OCI-LY7 (cell line): ENCODE measurements at regions not wholly inside any gene's neighbourhood (a gene's known extent, or its start where the extent isn't known, plus 50 kb on each side); places are given as distances from the start of the nearest gene placed in this dataset.

Experiments used
- CTCF ChIP-seq: fragments of 200-600 bp; sonication (generic); conservative IDR thresholded peaks from 2 replicates; pipeline ENCODE4 v1.5.1; 2014; ENCODE audit warnings: mild to moderate bottlenecking, antibody characterized with exemption, low read length, moderate library complexity, mixed read lengths
- EZH2phosphoT487 ChIP-seq: fragments of 200-600 bp; sonication (generic); IDR thresholded peaks from 2 replicates; pipeline ENCODE4 v1.6.1; 2018; ENCODE audit warnings: low read depth, borderline replicate concordance, mild to moderate bottlenecking, mixed run types, antibody characterized with exemption, low read length, moderate library complexity, mixed read lengths

DNA sequence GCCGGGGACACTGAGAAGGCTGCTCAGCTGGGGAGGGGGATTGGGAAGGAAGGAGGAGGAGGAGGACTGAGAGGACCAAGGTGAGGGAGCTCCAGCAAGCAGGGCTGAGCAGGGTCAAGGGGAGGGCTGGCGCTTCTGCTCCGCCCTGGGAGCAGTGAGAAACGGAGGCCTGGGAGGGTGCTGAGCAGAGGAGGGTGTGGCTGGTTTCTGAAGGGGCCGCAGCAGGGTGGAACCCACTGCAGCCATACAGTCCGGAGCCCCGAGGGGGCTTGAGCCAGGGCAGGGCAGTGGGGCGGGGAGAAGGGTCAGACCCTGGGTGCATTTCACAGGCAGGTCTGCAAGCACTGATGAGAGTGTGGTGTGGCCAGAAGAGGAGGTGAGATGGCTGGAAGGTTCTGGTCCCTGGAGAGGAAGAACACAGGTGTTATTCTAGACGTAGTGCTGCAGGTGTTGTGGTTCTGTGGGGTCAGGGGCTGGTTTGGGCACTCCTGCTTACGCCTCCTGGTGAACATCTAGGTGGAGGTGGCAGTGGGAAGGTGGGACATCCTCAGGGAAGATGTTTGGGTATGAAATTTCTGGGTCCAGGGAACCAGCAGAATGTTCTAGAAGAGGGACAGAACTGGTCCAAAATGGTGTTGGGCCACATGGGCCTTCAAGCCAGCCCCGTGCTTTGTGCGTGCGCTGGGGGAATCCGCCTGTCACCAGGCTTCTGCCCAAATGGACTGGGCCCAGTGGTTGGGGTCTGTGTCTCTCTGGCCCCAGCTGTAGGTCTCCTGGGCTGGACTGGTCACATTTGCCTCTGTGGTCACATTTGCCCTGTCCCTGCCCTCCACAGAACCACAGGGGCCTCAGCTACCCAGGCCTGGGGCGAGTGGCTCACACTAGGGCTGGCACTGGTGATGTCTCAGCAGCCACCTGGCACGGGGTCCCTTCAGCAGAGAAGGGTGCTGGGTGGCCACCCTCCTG lies 714.7 kb downstream of the BRD1 start:
- TF ChIP-seq CTCF = no peak
- no peak for TF ChIP-seq EZH2phosphoT487
